ENCODE measurements at regions not wholly inside any gene's neighbourhood (a gene's known extent, or its start where the extent isn't known, plus 50 kb on each side); places are given as distances from the start of the nearest gene placed in this dataset.

DNA sequence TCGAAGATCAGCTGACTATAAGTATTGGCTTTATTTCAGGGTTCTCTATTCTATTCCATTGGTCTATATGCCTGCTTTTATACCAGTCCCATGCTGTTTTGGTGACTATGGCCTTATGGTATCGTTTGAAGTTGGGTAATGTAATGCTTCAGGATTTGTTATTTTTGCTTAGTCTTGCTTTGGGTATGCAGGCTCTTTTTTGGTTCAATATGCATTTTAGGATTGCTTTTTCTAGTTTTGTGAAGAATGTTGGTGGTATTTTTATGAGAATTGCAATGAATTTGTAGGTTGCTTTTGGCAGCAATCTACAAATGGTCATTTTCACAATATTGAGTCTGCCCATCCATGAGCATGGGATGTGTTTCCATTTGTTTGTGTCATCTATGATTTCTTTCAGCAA, 951.9 kb upstream of the SLITRK1 start:
- DNase-seq (ENCODE audit: insufficient read length) (no peak), FAIRE-seq (no peak)
- no peak for TF ChIP-seq TAF1 (IDR thresholded peaks at IDR 0.05; ENCODE audit: borderline replicate concordance, low read depth, low read length)
- TF ChIP-seq POLR2A (IDR thresholded peaks at IDR 0.05; ENCODE audit: low read depth, low read length): no peak

GRCh38 chr13:84831666-84832657, 949.7 kb upstream of the SLITRK1 start:
- no peak for FAIRE-seq
- TF ChIP-seq POLR2A (IDR thresholded peaks at IDR 0.05; ENCODE audit: low read depth, low read length): no peak
- no peak for TF ChIP-seq POLR2AphosphoS5 (IDR thresholded peaks at IDR 0.05; ENCODE audit: low read depth, low read length)
- TF ChIP-seq TAF1 (IDR thresholded peaks at IDR 0.05; ENCODE audit: borderline replicate concordance, low read depth, low read length): no peak
- no peak for DNase-seq (ENCODE audit: insufficient read length)

DNA sequence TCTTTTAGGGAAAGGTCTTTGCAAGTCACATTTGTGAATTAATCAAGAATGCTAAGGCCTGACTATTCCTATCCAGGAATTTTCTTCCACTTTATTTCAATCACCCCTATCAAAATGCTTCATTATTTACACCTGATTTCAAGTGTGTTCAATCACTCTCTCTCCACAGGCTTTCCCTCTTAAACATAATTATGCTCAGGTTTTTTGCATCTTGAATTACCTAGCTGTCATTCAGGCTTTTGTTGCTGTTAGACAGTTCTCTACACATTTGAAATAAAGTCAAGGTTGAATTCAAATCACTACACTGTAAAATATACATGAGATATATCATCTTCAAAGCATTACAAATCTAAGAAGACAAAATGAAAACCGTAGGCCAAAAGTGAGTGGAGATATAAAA, 941.3 kb upstream of the SLITRK1 start:
- DNase-seq (ENCODE audit: insufficient read length) (no peak), FAIRE-seq (no peak)
- TF ChIP-seq TAF1 (IDR thresholded peaks at IDR 0.05; ENCODE audit: borderline replicate concordance, low read depth, low read length) (no peak), POLR2AphosphoS5 (IDR thresholded peaks at IDR 0.05; ENCODE audit: low read depth, low read length) (no peak), POLR2A (IDR thresholded peaks at IDR 0.05; ENCODE audit: low read depth, low read length) (no peak)

GRCh38 chr13:84821261-84821660, 939.0 kb upstream of the SLITRK1 start:
- TF ChIP-seq POLR2A (IDR thresholded peaks at IDR 0.05; ENCODE audit: low read depth, low read length) (no peak), TAF1 (IDR thresholded peaks at IDR 0.05; ENCODE audit: borderline replicate concordance, low read depth, low read length) (no peak), POLR2AphosphoS5 (IDR thresholded peaks at IDR 0.05; ENCODE audit: low read depth, low read length) (no peak)
- FAIRE-seq (no peak), DNase-seq (ENCODE audit: insufficient read length) (no peak)

GRCh38 chr13:84816567-84817105, 934.4 kb upstream of the SLITRK1 start:
- no peak for FAIRE-seq
- TF ChIP-seq TAF1 (IDR thresholded peaks at IDR 0.05; ENCODE audit: borderline replicate concordance, low read depth, low read length): no peak
- TF ChIP-seq POLR2A (IDR thresholded peaks at IDR 0.05; ENCODE audit: low read depth, low read length): no peak
- no peak for TF ChIP-seq POLR2AphosphoS5 (IDR thresholded peaks at IDR 0.05; ENCODE audit: low read depth, low read length)
- no peak for DNase-seq (ENCODE audit: insufficient read length)

DNA sequence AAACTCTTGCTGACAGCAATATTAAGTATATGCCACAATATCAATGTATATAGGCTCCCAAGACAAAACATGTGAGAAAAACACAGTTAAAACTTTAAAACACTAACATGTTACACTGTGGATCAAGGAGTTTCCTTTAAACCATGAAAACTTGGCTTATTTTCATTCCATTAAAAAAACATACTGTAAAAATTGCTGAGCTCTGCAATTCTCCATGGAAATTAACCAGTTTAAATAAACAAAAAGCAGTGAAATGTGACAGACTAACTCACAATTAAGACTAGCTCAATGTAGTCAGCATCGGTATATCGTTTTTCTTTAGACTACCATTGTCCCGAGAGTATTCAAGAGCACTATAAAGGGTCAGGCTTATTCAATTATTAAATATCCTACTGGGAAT, 930.5 kb upstream of the SLITRK1 start:
- no peak for TF ChIP-seq TAF1 (IDR thresholded peaks at IDR 0.05; ENCODE audit: borderline replicate concordance, low read depth, low read length)
- no peak for TF ChIP-seq POLR2A (IDR thresholded peaks at IDR 0.05; ENCODE audit: low read depth, low read length)
- no peak for TF ChIP-seq POLR2AphosphoS5 (IDR thresholded peaks at IDR 0.05; ENCODE audit: low read depth, low read length)
- no peak for FAIRE-seq
- no peak for DNase-seq (ENCODE audit: insufficient read length)

GRCh38 chr13:84812078-84812477, 929.8 kb upstream of the SLITRK1 start:
- FAIRE-seq: no peak

DNA sequence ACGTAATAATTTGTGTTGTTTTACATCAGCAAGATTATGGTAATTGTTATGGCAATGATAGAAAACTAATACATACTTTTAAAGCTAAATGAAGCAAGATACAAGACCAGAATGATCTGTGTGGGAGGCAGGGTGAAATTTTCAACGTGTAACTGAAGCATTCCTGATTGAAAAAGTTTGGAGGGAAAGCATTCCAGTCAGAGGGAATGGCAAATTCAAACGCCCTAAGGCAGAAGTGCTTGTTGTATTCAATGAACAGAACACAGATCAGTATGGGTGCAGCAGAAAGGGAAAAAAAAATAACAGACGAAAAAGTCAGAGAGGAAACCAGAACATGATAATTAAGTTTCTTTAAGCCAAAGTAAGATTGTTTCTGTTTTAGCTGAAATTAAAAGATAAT, 928.5 kb upstream of the SLITRK1 start:
- DNase-seq (ENCODE audit: insufficient read length) (no peak), FAIRE-seq (no peak)
- TF ChIP-seq POLR2A (IDR thresholded peaks at IDR 0.05; ENCODE audit: low read depth, low read length) (no peak), POLR2AphosphoS5 (IDR thresholded peaks at IDR 0.05; ENCODE audit: low read depth, low read length) (no peak), TAF1 (IDR thresholded peaks at IDR 0.05; ENCODE audit: borderline replicate concordance, low read depth, low read length) (no peak)

More at GRCh38 chr13:84812078-84812477, 929.8 kb upstream of the SLITRK1 start:
- no peak for TF ChIP-seq TAF1 (IDR thresholded peaks at IDR 0.05; ENCODE audit: borderline replicate concordance, low read depth, low read length)
- TF ChIP-seq POLR2A (IDR thresholded peaks at IDR 0.05; ENCODE audit: low read depth, low read length): no peak
- no peak for TF ChIP-seq POLR2AphosphoS5 (IDR thresholded peaks at IDR 0.05; ENCODE audit: low read depth, low read length)
- no peak for DNase-seq (ENCODE audit: insufficient read length)

DNA sequence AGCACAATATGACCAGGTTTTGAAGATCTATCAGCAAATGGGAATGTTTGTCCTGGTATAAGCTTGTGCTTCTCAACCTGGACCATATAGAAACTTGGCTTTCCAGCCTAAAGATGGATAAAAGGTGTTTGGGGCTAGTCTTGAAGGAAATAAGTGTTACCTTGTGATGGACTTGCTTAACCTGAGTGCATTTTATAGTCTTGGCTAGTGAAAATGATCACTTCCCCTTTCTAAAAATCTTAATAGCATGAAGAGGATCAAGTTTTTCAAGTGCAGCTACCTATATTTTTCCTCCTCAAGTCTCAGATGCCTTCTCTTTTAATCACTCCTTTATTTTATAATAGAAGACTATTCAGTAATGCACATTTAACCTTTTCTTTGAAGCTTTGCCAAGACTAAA, 919.8 kb upstream of the SLITRK1 start:
- TF ChIP-seq POLR2A (IDR thresholded peaks at IDR 0.05; ENCODE audit: low read depth, low read length): no peak
- no peak for TF ChIP-seq POLR2AphosphoS5 (IDR thresholded peaks at IDR 0.05; ENCODE audit: low read depth, low read length)
- no peak for TF ChIP-seq TAF1 (IDR thresholded peaks at IDR 0.05; ENCODE audit: borderline replicate concordance, low read depth, low read length)
- no peak for DNase-seq (ENCODE audit: insufficient read length)
- no peak for FAIRE-seq

- DNase-seq (ENCODE audit: insufficient read length): no peak
- no peak for FAIRE-seq
- TF ChIP-seq POLR2AphosphoS5 (IDR thresholded peaks at IDR 0.05; ENCODE audit: low read depth, low read length): no peak
Measured at GRCh38 chr13:84784443-84785153, 902.3 kb upstream of the SLITRK1 start.

DNA sequence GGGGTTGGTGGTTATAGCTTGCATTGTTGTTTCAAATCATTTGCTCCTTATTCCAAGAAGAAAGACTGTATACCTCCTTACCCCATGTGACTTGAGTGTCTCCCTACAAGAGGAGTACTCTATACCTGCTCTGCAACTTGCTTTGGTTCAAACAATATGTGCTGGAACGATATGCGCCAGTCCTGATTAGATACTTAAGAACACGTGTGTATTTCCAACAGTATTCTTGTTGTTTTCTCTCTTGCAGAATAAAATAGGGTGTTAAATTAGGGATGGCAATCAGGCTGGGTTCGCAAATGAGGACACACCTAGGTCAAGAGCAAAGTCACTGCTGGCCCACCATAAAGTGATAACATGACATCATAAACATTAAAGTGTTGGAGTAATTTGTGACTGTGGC, 895.0 kb upstream of the SLITRK1 start:
- no peak for TF ChIP-seq POLR2A (IDR thresholded peaks at IDR 0.05; ENCODE audit: low read depth, low read length)
- TF ChIP-seq TAF1 (IDR thresholded peaks at IDR 0.05; ENCODE audit: borderline replicate concordance, low read depth, low read length): no peak
- TF ChIP-seq POLR2AphosphoS5 (IDR thresholded peaks at IDR 0.05; ENCODE audit: low read depth, low read length): no peak
- no peak for FAIRE-seq
- DNase-seq (ENCODE audit: insufficient read length): no peak
